ENCODE measurements at regions not wholly inside any gene's neighbourhood (a gene's known extent, or its start where the extent isn't known, plus 50 kb on each side); places are given as distances from the start of the nearest gene placed in this dataset.

DNA sequence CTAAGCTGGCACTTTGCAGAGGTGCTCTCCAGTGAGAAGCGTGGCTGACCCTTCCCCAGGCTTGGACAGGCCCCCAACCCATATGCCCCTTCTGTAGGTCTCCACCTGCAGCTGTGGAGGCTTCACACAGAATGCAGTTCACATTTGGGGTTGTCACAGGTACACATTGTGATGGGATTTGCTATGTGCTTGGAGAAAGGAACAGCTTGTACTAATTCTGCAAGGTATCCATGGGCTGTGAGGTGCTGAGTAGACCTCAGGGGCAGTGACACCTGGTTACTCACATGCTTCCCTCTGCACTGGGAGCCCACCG, 188.9 kb downstream of the CXCL12 start:
- peaks cover 3% of the 10 kb centered on the region for H3K9me3 Mint-ChIP-seq
- H3K4me1 Mint-ChIP-seq (ENCODE audit: low read depth), result no peaks in the 10 kb centered on the region
- ChIA-PET CTCF (no interaction called here), POLR2A (no interaction called here)
- intact Hi-C loops (cut with micrococcal nuclease), result no loop called here
- H3K36me3 Mint-ChIP-seq, result no peaks in the 10 kb centered on the region
- H3K4me3 Mint-ChIP-seq, result no peak overlapping the region
- H3K27me3 Mint-ChIP-seq, result no peaks in the 10 kb centered on the region
- no peak for DNase-seq
- H3K27ac Mint-ChIP-seq, result no peak overlapping the region

GRCh38 chr10:44195112-44196007, 189.5 kb downstream of the CXCL12 start:
- Mint-ChIP-seq H3K27ac (no peak overlapping the region), H3K4me1 (ENCODE audit: low read depth) (no peaks in the 10 kb centered on the region), H3K9me3 (peaks cover 6% of the 10 kb centered on the region), H3K36me3 (no peaks in the 10 kb centered on the region), H3K4me3 (no peak overlapping the region), H3K27me3 (no peaks in the 10 kb centered on the region)
- ChIA-PET POLR2A (no interaction called here), CTCF (no interaction called here)
- intact Hi-C loops (cut with micrococcal nuclease), result no loop called here
- no peak for DNase-seq

DNA sequence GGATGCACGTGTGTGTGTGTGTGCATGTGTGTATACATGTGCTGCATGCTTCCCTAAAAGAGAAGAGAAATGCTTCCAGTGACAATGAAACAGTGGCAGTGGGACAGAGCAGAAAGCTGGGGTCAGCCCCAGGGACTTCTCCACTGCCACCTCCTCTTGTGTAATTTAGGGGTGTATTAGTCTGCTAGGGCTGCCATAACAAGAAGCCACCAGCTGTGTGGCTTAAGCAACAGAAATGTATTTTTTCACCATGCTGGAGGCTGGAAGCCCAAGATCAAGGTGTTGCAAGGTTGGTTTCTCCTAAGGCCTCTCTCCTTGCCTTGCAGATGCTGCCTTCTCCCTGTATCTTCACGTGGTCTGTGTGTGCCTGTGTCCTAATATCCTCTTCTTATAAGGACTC, 190.5 kb downstream of the CXCL12 start:
- ChIA-PET CTCF (no interaction called here), POLR2A (no interaction called here)
- Mint-ChIP-seq H3K27ac (no peak overlapping the region), H3K4me1 (ENCODE audit: low read depth) (no peaks in the 10 kb centered on the region), H3K27me3 (no peaks in the 10 kb centered on the region), H3K9me3 (peaks cover 9% of the 10 kb centered on the region), H3K4me3 (no peak overlapping the region), H3K36me3 (no peaks in the 10 kb centered on the region)
- DNase-seq, result no peak
- intact Hi-C loops (cut with micrococcal nuclease), result no loop called here

DNA sequence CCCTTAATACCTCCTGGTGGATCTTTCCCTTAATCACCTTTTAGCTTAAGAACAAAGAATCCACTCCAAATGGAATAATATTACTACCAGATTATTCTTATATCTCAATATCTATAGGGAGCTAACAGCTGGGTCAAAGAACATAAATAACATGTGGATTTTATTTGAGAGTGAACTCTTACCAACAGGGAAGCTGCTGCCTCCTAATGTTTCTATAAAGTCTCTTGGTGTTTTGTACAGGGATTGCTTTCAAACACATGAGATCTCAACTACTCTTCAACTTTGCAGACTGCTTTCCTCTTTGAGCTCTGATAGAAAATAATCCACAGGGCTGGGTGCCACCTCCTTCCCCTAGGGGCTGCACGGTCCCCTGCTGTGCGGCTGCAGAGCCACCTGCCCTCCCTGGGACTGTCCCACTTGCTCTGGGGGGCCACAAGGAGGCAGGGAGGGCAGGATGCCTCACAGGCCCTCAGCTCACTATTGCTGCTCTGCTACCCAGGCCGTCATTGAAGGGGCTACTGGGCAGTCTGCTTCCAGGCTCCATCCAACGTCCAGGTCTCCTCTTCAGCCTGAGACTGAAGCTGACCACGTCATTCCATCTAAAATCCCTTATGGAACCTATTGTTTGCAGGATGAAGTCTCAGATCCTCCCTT, 191.2 kb downstream of the CXCL12 start:
- CTCF ChIA-PET, result no interaction called here
- Mint-ChIP-seq H3K4me1 (ENCODE audit: low read depth) (no peaks in the 10 kb centered on the region), H3K27ac (no peak overlapping the region)

GRCh38 chr10:44193166-44193565, 191.7 kb downstream of the CXCL12 start:
- CTCF ChIA-PET, result no interaction called here
- Mint-ChIP-seq H3K36me3 (no peaks in the 10 kb centered on the region), H3K27ac (no peak overlapping the region), H3K9me3 (peaks cover 9% of the 10 kb centered on the region), H3K4me3 (no peak overlapping the region), H3K4me1 (ENCODE audit: low read depth) (no peaks in the 10 kb centered on the region), H3K27me3 (no peaks in the 10 kb centered on the region)
- POLR2A ChIA-PET, result no interaction called here
- DNase-seq, result no peak
- intact Hi-C loops (cut with micrococcal nuclease), result no loop called here

More for the DNA sequence above, 191.2 kb downstream of the CXCL12 start:
- H3K4me3 Mint-ChIP-seq, result no peak overlapping the region
- no peak for DNase-seq
- peaks cover 9% of the 10 kb centered on the region for H3K9me3 Mint-ChIP-seq
- POLR2A ChIA-PET, result no interaction called here
- no peaks in the 10 kb centered on the region for H3K27me3 Mint-ChIP-seq
- intact Hi-C loops (cut with micrococcal nuclease), result no loop called here
- no peaks in the 10 kb centered on the region for H3K36me3 Mint-ChIP-seq

DNA sequence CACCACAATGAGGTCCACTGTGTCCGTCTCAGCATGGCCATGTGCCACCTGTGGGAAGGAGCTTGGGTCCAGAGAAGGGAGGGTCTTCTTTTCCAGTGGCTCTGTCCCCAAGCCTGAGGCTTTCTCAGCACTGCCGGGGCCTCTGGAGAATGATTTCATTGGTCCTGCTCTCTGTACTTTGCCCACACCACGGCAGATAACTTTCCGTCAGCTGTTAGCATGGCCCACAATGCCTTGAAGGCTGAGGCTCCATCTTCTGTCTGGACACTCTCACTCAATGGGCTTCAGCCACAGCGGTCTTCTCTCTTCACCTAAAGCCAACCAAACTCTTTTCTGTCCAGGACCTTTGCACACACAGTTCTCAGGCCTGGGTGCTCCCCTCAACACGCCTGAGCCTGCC, 192.5 kb downstream of the CXCL12 start:
- H3K4me3 Mint-ChIP-seq, result no peak overlapping the region
- H3K27ac Mint-ChIP-seq, result no peak overlapping the region
- no peaks in the 10 kb centered on the region for H3K27me3 Mint-ChIP-seq
- peaks cover 9% of the 10 kb centered on the region for H3K9me3 Mint-ChIP-seq
- ChIA-PET POLR2A (no interaction called here), CTCF (no interaction called here)
- no peaks in the 10 kb centered on the region for H3K4me1 Mint-ChIP-seq (ENCODE audit: low read depth)
- H3K36me3 Mint-ChIP-seq, result no peaks in the 10 kb centered on the region
- no peak for DNase-seq
- intact Hi-C loops (cut with micrococcal nuclease), result no loop called here

DNA sequence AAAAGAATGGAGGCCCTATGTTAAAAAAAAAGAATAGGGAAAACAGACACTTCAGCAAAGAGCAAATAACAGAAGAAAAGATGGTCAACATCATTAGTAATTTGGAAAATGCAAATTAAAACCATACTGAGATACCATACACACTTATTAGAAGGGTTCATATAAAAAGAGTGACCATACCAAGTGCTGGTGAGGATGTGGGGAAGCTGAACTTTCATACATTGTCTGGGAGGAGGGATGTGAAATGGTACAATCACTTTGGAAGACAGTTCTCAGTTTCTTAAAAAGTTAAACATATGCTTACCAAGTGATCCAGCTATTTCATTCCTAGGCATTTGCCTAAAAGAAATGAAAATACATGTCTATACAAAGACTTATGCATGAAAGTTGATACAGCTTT, 194.4 kb downstream of the CXCL12 start:
- Mint-ChIP-seq H3K27me3 (peaks cover 2% of the 10 kb centered on the region), H3K4me1 (ENCODE audit: low read depth) (no peaks in the 10 kb centered on the region), H3K27ac (no peak overlapping the region), H3K4me3 (no peak overlapping the region), H3K9me3 (peaks cover 9% of the 10 kb centered on the region), H3K36me3 (no peaks in the 10 kb centered on the region)
- DNase-seq, result no peak
- ChIA-PET CTCF (no interaction called here), POLR2A (no interaction called here)
- intact Hi-C loops (cut with micrococcal nuclease), result no loop called here

GRCh38 chr10:44186821-44187220, 198.1 kb downstream of the CXCL12 start:
- H3K4me3 Mint-ChIP-seq, result no peak overlapping the region
- H3K9me3 Mint-ChIP-seq, result peaks cover 9% of the 10 kb centered on the region
- no peak for DNase-seq
- no peaks in the 10 kb centered on the region for H3K4me1 Mint-ChIP-seq (ENCODE audit: low read depth)
- ChIA-PET CTCF (no interaction called here), POLR2A (no interaction called here)
- H3K36me3 Mint-ChIP-seq, result no peaks in the 10 kb centered on the region
- H3K27me3 Mint-ChIP-seq, result peaks cover 8% of the 10 kb centered on the region
- intact Hi-C loops (cut with micrococcal nuclease), result no loop called here
- H3K27ac Mint-ChIP-seq, result no peak overlapping the region

GRCh38 chr10:44186150-44186549, 198.7 kb downstream of the CXCL12 start:
- CTCF ChIA-PET, result interaction anchor here (0.9 kb wide), 1 partner anchor 495 kb away, joined by 3 read pairs; no protein-coding TSS in a partner anchor
- Mint-ChIP-seq H3K4me3 (no peak overlapping the region), H3K36me3 (no peaks in the 10 kb centered on the region), H3K27ac (no peak overlapping the region), H3K27me3 (peaks cover 8% of the 10 kb centered on the region), H3K9me3 (peaks cover 9% of the 10 kb centered on the region), H3K4me1 (ENCODE audit: low read depth) (no peaks in the 10 kb centered on the region)
- POLR2A ChIA-PET, result no interaction called here
- no peak for DNase-seq
- intact Hi-C loops (cut with micrococcal nuclease), result no loop called here

DNA sequence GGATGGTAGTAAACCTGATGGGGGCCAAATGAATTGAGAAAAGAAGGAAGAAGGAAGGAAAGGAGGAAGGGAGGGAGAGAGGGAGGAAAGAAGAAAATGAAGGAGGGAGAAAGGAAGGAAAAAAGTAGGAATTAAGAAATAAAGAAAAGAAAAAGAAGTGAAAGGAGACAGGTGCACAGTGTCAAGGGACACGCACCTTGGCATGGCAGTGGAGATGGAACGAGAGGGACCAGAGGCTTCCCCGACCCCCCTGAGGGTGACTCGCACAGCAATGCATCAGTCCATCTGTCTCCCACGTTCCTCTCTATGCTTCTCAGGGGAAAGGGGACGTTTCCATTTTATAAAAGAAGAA, 199.6 kb downstream of the CXCL12 start:
- POLR2A ChIA-PET, result no interaction called here
- Mint-ChIP-seq H3K27ac (no peak overlapping the region), H3K4me3 (no peak overlapping the region), H3K27me3 (peaks cover 8% of the 10 kb centered on the region), H3K36me3 (no peaks in the 10 kb centered on the region), H3K9me3 (peaks cover 3% of the 10 kb centered on the region), H3K4me1 (ENCODE audit: low read depth) (no peaks in the 10 kb centered on the region)
- no peak for DNase-seq
- intact Hi-C loops (cut with micrococcal nuclease), result no loop called here
- CTCF ChIA-PET, result interaction anchor here (0.9 kb wide), 1 partner anchor 495 kb away, joined by 3 read pairs; no protein-coding TSS in a partner anchor

DNA sequence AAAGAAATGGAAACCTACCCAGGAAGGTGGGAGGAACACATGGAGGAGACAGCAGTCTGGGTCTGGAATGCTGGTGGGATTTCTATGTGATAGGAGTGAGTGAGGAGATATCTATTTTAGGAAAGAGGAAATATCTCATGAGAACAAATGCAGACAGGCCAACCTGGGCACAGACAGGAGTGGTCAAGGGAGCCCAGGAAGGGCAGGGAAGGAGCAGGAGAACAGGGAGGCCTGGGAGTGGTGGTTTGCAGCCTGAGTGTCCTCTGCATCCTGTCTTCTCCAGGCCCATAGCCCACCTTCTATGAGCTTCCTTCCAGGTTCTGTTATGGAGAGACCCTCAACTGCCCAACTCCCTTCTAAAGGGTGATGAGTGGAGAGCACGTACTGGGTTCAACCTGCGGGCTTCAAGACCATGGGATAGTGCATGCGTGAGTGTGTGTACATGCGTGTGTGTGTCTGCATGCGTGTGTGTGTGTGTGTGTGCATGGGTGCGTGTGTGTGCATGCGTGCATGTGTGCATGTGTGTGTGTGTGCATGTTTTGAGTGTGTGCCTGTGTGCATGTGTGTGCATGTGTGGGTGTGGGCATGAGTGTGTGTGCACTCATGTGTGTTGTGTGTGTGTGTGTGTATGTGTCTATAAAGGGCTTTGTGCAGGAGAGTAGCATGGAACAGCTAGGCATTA, 200.1 kb downstream of the CXCL12 start:
- Mint-ChIP-seq H3K4me1 (ENCODE audit: low read depth) (no peaks in the 10 kb centered on the region), H3K9me3 (no peaks in the 10 kb centered on the region), H3K27me3 (peaks cover 8% of the 10 kb centered on the region), H3K27ac (no peak overlapping the region), H3K4me3 (no peak overlapping the region), H3K36me3 (no peaks in the 10 kb centered on the region)
- no peak for DNase-seq
- ChIA-PET CTCF (no interaction called here), POLR2A (no interaction called here)
- intact Hi-C loops (cut with micrococcal nuclease), result no loop called here

DNA sequence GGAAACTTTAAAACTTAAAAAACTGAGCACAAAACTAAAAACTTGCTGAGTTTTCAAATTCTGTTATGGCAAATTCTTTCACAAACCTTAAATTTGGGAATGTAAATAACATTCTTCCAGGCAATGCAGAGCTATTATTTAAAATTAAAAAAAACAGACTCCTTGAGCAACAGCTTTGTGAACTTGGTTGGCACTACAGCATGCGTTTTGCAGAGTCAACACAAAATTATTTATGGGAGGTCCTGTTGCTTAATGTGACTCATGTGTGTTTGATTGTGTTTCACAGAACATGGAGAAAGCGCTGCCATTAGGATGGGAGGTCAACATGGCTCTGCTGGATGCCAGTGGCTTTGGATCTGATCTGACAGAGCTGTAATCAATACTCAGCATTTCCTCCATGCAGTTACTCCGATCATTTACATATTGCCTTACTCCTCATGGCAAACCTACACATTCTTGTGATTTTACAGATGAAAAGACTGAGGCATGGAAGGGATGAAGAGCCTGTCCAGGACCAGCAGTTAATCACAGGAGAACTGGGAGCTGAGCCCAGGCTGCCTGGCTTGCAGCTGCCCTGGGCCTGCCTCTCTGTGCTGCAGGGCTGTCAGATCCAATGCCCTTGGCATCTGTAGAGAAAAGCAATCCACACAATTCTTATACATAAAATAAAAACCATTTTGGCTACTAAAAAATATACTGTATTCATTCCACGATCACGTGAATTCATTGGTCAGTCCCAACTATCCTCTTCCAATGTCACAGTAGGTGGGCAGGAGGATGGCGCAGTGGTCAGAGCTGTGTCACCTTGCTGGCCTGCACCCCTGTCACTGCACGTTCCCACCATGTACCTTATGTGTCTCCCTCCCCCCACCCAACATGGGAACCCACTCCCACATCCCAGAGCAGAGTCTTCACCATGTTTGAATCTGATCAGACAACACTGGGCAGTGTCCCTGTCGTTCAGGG, 200.9 kb downstream of the CXCL12 start:
- intact Hi-C loops (cut with micrococcal nuclease), result no loop called here
- POLR2A ChIA-PET, result no interaction called here
- DNase-seq, result no peak
- Mint-ChIP-seq H3K36me3 (no peaks in the 10 kb centered on the region), H3K4me1 (ENCODE audit: low read depth) (no peaks in the 10 kb centered on the region), H3K9me3 (no peaks in the 10 kb centered on the region), H3K4me3 (no peak overlapping the region), H3K27ac (no peak overlapping the region), H3K27me3 (peaks cover 8% of the 10 kb centered on the region)
- CTCF ChIA-PET, result no interaction called here
